IMR-90 (cell line): ENCODE measurements at regions not wholly inside any gene's neighbourhood (a gene's known extent, or its start where the extent isn't known, plus 50 kb on each side); places are given as distances from the start of the nearest gene placed in this dataset.

ENCODE experiments used
- ATAC-seq: fragments of 200-7000 bp; cut with Tn5 transposase; 2 replicates; pipeline ENCODE4 v1.9.1; 2020; ENCODE audit warnings: low read depth, mild to moderate bottlenecking, moderate library complexity
- BruUV-seq: library from RNA; stranded (reverse); fragments of 400-500 nt; replicated peaks from 2 replicates; lab custom pipeline; 2021; lab: Mats Ljungman, UMichigan
- CTCF ChIA-PET: fragments of 300-600 bp; formaldehyde crosslinking; extraction: SDS; loops from one replicate; lab custom pipeline; 2021; ENCODE audit warnings: antibody characterized with exemption; lab: Yijun Ruan, JAX
- POLR2A ChIA-PET: fragments of 300-600 bp; sonication (Branson Sonifier 250); formaldehyde crosslinking; loops from one replicate; lab custom pipeline; 2022; ENCODE audit warnings: antibody characterized with exemption; ENCODE audit not compliant: unreplicated experiment; lab: Charles Lee
- DNase-seq: peaks from one replicate; pipeline ENCODE4 v3.0.0; 2013
- H2AFZ ChIP-seq: replicated peaks from 2 replicates; pipeline ENCODE3; 2013; ENCODE audit warnings: low read length, mild to moderate bottlenecking; ENCODE audit not compliant: poor library complexity
- H2AK5ac ChIP-seq: 2 replicates; pipeline ENCODE4 v1.6.1; 2013; ENCODE audit warnings: low read depth, low read length, inconsistent platforms
- H2AK9ac ChIP-seq: replicated peaks from 2 replicates; pipeline ENCODE3; 2013; ENCODE audit warnings: mild to moderate bottlenecking, low read depth, low read length, moderate library complexity; ENCODE audit not compliant: poor library complexity
- H2BK120ac ChIP-seq: 2 replicates; pipeline ENCODE4 v1.6.1; 2013; ENCODE audit warnings: low read depth, low read length, inconsistent platforms
- H2BK15ac ChIP-seq: 3 replicates; pipeline ENCODE4 v1.6.1; 2013; ENCODE audit warnings: low read depth, low read length, inconsistent platforms
- H2BK20ac ChIP-seq: 2 replicates; pipeline ENCODE4 v1.6.1; 2013; ENCODE audit warnings: low read depth, mild to moderate bottlenecking, inconsistent platforms, low read length, moderate library complexity
- H2BK5ac ChIP-seq: 2 replicates; pipeline ENCODE4 v1.6.1; 2013; ENCODE audit warnings: mild to moderate bottlenecking, low read depth, low read length, inconsistent platforms; ENCODE audit not compliant: poor library complexity, severe bottlenecking
- H3K14ac ChIP-seq: replicated peaks from 2 replicates; pipeline ENCODE4 v1.6.1; 2013; ENCODE audit warnings: low read depth, low read length, inconsistent platforms
- H3K18ac ChIP-seq: 2 replicates; pipeline ENCODE4 v1.6.1; 2013; ENCODE audit warnings: low read depth, low read length, control low read depth
- H3K23ac ChIP-seq: 2 replicates; pipeline ENCODE4 v1.6.1; 2013; ENCODE audit warnings: low read depth, low read length, inconsistent platforms
- H3K27ac ChIP-seq: 2 replicates; pipeline ENCODE4 v1.5.1; 2013; ENCODE audit warnings: mild to moderate bottlenecking, control low read depth, low read length; ENCODE audit not compliant: insufficient read depth
- H3K27me3 ChIP-seq: 2 replicates; pipeline ENCODE4 v1.6.1; 2013; ENCODE audit warnings: low read length; ENCODE audit not compliant: control insufficient read depth, insufficient read depth
- H3K36me3 ChIP-seq: 2 replicates; pipeline ENCODE4 v1.6.1; 2013; ENCODE audit warnings: low read length, mixed read lengths; ENCODE audit not compliant: control insufficient read depth, insufficient read depth
- H3K4ac ChIP-seq: 2 replicates; pipeline ENCODE4 v1.6.1; 2013; ENCODE audit warnings: low read depth, low read length, inconsistent platforms
- H3K4me1 ChIP-seq: 2 replicates; pipeline ENCODE4 v1.6.1; 2013; ENCODE audit warnings: low read length, mixed read lengths; ENCODE audit not compliant: control insufficient read depth, insufficient read depth
- H3K4me2 ChIP-seq: 2 replicates; pipeline ENCODE4 v1.6.1; 2013; ENCODE audit warnings: low read depth, mild to moderate bottlenecking, control low read depth, low read length, moderate library complexity
- H3K4me3 ChIP-seq: 2 replicates; pipeline ENCODE4 v1.5.1; 2013; ENCODE audit warnings: low read depth, mild to moderate bottlenecking, control low read depth, low read length, moderate library complexity; ENCODE audit not compliant: insufficient read depth
- H3K56ac ChIP-seq: 2 replicates; pipeline ENCODE4 v1.6.1; 2013; ENCODE audit warnings: low read length, inconsistent platforms; ENCODE audit not compliant: insufficient read depth; ENCODE audit errors: extremely low read depth
- H3K79me1 ChIP-seq, 2 experiments: 2 replicates each; pipeline ENCODE4 v1.6.1; 2013; ENCODE audit warnings: low read length in 2 of 2, inconsistent platforms in 1 of 2, low read depth in 1 of 2
- H3K9ac ChIP-seq: 2 replicates; pipeline ENCODE4 v1.6.1; 2013; ENCODE audit warnings: low read depth, low read length, control low read depth
- H3K9me1 ChIP-seq: 2 replicates; pipeline ENCODE4 v1.6.1; 2013; ENCODE audit warnings: low read length, inconsistent platforms; ENCODE audit not compliant: insufficient read depth
- H3K9me3 ChIP-seq: 2 replicates; pipeline ENCODE4 v1.6.1; 2013; ENCODE audit warnings: low read length; ENCODE audit not compliant: control insufficient read depth, insufficient read depth
- H4K20me1 ChIP-seq: 2 replicates; pipeline ENCODE4 v1.6.1; 2013; ENCODE audit warnings: low read length, inconsistent platforms; ENCODE audit not compliant: insufficient read depth
- H4K5ac ChIP-seq: 2 replicates; pipeline ENCODE4 v1.6.1; 2013; ENCODE audit warnings: mild to moderate bottlenecking, low read depth, low read length, control low read depth
- H4K8ac ChIP-seq, 2 experiments: 2 replicates each; pipeline ENCODE4 v1.6.1; 2013; ENCODE audit warnings: low read depth in 2 of 2, low read length in 2 of 2, control low read depth in 1 of 2, inconsistent platforms in 1 of 2
- H4K91ac ChIP-seq: 2 replicates; pipeline ENCODE4 v1.6.1; 2013; ENCODE audit warnings: low read depth, low read length, inconsistent platforms; ENCODE audit not compliant: insufficient read depth
- BHLHE40 ChIP-seq: fragments of 150-350 bp; IDR thresholded peaks from 2 replicates; pipeline ENCODE4 v1.6.1; 2016; ENCODE audit warnings: mild to moderate bottlenecking, low read depth, low read length
- CEBPB ChIP-seq: IDR thresholded peaks from 2 replicates; pipeline ENCODE4 v1.6.1; 2012; ENCODE audit warnings: low read depth, low read length, improper control_type of control experiment
- FOS ChIP-seq: fragments of 150-350 bp; IDR thresholded peaks from 2 replicates; pipeline ENCODE4 v1.6.1; 2016; ENCODE audit warnings: low read depth, low read length
- NFE2L2 ChIP-seq: fragments of 150-350 bp; IDR thresholded peaks from 2 replicates; pipeline ENCODE4 v1.6.1; 2016; ENCODE audit warnings: low read depth, mild to moderate bottlenecking, low read length
- POLR2A ChIP-seq: IDR thresholded peaks from 2 replicates; pipeline ENCODE4 v1.6.1; 2012; ENCODE audit warnings: mild to moderate bottlenecking, low read depth, low read length
- RAD21 ChIP-seq: IDR thresholded peaks from 2 replicates; pipeline ENCODE4 v1.6.1; 2012; ENCODE audit warnings: low read length, improper control_type of control experiment
- RFX5 ChIP-seq: IDR thresholded peaks from 2 replicates; pipeline ENCODE4 v1.8.0; 2012; ENCODE audit warnings: low read depth, mild to moderate bottlenecking, low read length, moderate library complexity
- SMC3 ChIP-seq: fragments of 150-350 bp; IDR thresholded peaks from 2 replicates; pipeline ENCODE4 v1.6.1; 2016; ENCODE audit warnings: low read depth, mild to moderate bottlenecking, antibody characterized with exemption, low read length, moderate library complexity
- WGBS, 2 experiments: methylation state at CpG; one replicate each; pipeline versions ENCODE4 v1.1.5 to v1.1.7; 2013; ENCODE audit warnings: missing lambda C conversion rate in 2 of 2; ENCODE audit not compliant: insufficient read length in 1 of 2; ENCODE audit errors: extremely low coverage in 2 of 2; 5-methylcytosine and 5-hydroxymethylcytosine counted together
- dilution Hi-C: fragments of 300-500 bp; cut with HindIII; formaldehyde crosslinking; loops from one replicate; pipeline ENCODE4 v1.14.3; 2018; ENCODE audit warnings: low sequenced_read_pairs; ENCODE audit not compliant: unreplicated experiment
- in situ Hi-C: fragments of 300-500 bp; cut with MboI; formaldehyde crosslinking; loops from 3 replicates; pipeline ENCODE4 v1.14.3; 2019; ENCODE audit warnings: low sequenced_read_pairs, inconsistent platforms, mixed read lengths
- intact Hi-C: fragments of 100-400 bp; cut with micrococcal nuclease; formaldehyde crosslinking; loops from 2 replicates; pipeline ENCODE4 v1.10.0; 2022
- TF ChIP-seq, protein P1 (sequence below): conservative IDR thresholded peaks from 2 replicates; pipeline ENCODE4 v1.5.1; 2012; ENCODE audit warnings: mild to moderate bottlenecking, low read depth, low read length, improper control_type of control experiment

DNA sequence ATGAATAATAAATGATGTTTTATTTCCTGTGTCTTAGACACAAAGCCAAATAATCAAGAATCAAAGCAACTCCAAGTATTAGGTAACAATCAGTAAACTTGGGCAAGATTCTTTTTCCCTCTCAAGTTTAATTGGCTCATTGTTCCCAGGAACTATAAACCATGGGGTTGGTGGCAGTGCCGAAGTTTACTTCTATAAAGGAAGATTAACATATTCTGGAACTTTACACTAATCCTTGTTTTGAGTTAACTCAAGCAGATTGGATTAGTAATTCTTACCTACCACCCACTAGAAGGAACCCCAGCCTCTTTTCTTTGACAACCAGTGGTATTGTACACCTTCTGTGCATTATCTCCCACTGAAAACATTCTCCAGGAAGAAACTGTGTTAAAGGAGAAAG is 197.1 kb downstream of the EXOC5 start:
- Histone ChIP-seq H3K79me1 (no peaks in the 10 kb centered on the region), H2BK5ac (no peak overlapping the region), H2AK5ac (no peak overlapping the region), H3K23ac (no peak overlapping the region), H3K4ac (no peak overlapping the region), H4K20me1 (no peaks in the 10 kb centered on the region), H3K4me3 (no peak overlapping the region), H2AFZ (no peak overlapping the region), H3K9me1 (no peaks in the 10 kb centered on the region), H3K27me3 (peaks cover 1% of the 10 kb centered on the region; the same call in 1 of the 2 replicates), H3K4me1 (no peaks in the 10 kb centered on the region), H2BK20ac (no peak overlapping the region), H2AK9ac (no peak overlapping the region), H4K91ac (no peak overlapping the region), H3K9me3 (no peaks in the 10 kb centered on the region), H4K8ac (no peak overlapping the region), H4K5ac (no peak overlapping the region), H3K36me3 (no peaks in the 10 kb centered on the region), H2BK120ac (no peak overlapping the region), H3K56ac (no peak overlapping the region), H3K4me2 (no peak overlapping the region), H3K9ac (no peak overlapping the region), H3K18ac (no peak overlapping the region), H2BK15ac (no peak overlapping the region), H3K14ac (no peak overlapping the region), H3K27ac (no peak overlapping the region)
- no TSS peak for BruUV-seq
- ATAC-seq (no peak), DNase-seq (no peak)
- POLR2A ChIA-PET, result no interaction called here
- TF ChIP-seq BHLHE40 (no peak), FOS (no peak), RAD21 (no peak), RFX5 (no peak), SMC3 (no peak), NFE2L2 (no peak), CEBPB (no peak), POLR2A (no peak)
- TF ChIP-seq, protein P1, sequence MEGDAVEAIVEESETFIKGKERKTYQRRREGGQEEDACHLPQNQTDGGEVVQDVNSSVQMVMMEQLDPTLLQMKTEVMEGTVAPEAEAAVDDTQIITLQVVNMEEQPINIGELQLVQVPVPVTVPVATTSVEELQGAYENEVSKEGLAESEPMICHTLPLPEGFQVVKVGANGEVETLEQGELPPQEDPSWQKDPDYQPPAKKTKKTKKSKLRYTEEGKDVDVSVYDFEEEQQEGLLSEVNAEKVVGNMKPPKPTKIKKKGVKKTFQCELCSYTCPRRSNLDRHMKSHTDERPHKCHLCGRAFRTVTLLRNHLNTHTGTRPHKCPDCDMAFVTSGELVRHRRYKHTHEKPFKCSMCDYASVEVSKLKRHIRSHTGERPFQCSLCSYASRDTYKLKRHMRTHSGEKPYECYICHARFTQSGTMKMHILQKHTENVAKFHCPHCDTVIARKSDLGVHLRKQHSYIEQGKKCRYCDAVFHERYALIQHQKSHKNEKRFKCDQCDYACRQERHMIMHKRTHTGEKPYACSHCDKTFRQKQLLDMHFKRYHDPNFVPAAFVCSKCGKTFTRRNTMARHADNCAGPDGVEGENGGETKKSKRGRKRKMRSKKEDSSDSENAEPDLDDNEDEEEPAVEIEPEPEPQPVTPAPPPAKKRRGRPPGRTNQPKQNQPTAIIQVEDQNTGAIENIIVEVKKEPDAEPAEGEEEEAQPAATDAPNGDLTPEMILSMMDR, result no peak
- CTCF ChIA-PET, result no interaction called here
- dilution Hi-C loops, result no loop called here
- in situ Hi-C loops, result no loop called here
- intact Hi-C loops, result no loop called here
- WGBS, 2 experiments, result no CpG with 5 or more reads among the region's 1 CpG
